Posterior vena cava (tissue), 2 donors: ENCODE measurements at regions not wholly inside any gene's neighbourhood (a gene's known extent, or its start where the extent isn't known, plus 50 kb on each side); places are given as distances from the start of the nearest gene placed in this dataset.
"Not testable (repeated sequence)": the region's sequence is repeated elsewhere in the genome, so short reads cannot be mapped to it uniquely, and the experiment has no call there.

Experiments used
- DNase-seq: peaks from one replicate; pipeline ENCODE4 v3.0.0-alpha.2; 2020; ENCODE audit warnings: low spot score
- intact Hi-C, 2 donors: fragments of 100-400 bp; cut with DNase I; formaldehyde crosslinking; loops; one replicate each; pipeline versions ENCODE4 v1.14.1 to v1.14.2; 2022 to 2023
- donor health status: DM: yes; HTN: yes; CAD: no.
- donor health status: DM: yes; HTN: yes; CAD: no.

DNA sequence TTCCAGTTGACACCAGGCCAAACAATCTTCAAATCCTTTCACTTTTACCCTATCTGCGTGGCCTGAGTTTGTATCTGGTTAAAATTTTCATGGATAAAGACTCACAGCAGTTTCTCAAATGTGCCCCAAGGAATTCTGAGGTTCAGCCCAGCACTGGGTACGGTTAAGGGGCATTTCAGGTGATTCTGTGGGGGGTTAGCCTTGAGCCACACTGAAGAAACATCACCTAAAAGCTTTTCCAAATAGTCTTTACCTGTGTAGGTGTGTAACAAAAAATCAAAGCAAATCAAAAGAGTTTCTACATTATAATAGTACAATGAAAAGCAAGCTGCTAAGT is 83.8 kb upstream of the DNAJC1 start:
- intact Hi-C loops, result no loop called here
- no peak for DNase-seq

DNA sequence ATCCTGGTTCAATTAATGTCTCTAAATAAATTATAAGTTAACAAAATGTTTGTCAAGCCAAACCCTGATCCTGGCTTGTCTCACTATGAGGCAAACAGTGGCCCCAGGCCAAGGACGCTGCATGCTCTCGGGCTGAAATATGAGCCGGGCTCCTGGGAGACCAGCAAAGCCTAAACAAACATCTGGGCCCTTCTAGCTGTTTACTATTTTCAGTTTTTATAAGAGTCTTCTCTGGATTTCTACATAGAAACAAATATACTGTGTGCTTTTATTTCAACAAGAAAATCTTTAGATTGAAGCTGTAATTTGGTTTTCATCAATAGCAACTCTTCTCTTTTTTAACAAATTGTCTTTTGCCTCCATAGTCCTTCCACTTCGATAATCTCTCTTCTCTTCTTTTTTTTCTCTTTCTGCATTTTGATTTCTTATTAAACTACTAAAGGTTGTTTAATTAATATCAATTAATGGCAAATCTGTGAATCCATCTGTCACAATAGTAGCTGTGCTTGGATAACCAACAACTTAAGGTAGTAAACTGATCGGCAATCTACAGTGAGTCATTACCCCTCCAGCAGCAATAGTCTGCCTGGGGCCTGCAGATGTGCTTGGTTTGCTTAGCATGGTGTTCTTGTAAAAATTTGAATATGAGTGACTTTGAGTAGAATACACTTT is 83.3 kb upstream of the DNAJC1 start:
- peak; percentile 91 for DNase-seq
- intact Hi-C loops, result no loop called here

DNA sequence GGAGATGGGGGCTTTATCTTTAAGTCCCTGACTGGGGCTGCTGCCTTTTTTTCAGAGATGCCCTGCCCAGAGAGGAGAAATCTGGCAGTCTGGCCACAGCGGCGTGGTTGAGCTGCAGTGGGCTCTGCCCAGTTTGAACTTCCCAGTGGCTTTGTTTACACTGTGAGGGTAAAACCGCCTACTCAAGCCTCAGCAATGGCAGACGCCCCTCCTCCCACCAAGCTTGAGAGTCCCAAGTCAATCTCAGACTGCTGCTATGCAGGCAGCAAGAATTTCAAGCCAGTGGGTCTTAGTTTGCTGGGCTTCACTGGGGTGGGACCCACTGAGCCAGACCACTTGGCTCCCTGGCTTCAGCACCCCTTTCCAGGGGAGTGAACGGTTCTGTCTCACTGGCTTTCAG is 76.4 kb upstream of the DNAJC1 start:
- DNase-seq, intact Hi-C loops: not testable (repeated sequence)

DNA sequence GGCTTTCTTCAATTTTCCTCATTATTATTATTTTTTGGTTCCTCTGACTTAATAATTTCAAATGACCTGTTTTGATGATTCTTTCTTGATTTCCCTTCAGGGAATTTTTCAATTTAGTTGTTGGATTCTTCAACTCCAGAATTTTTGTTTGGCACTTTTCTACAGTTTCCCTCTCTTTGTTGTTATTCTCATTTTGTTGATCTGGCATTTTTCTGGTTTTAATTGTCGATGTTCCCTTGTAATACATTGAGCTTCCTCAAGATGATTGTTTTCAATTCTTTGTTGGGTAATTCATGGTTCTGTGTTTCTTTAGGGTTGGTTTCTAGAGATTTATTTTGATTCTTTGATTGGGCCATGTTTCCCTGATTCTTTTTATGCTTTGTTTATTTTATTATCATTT is 67.8 kb upstream of the DNAJC1 start:
- DNase-seq, result no peak
- intact Hi-C loops, result no loop called here

DNA sequence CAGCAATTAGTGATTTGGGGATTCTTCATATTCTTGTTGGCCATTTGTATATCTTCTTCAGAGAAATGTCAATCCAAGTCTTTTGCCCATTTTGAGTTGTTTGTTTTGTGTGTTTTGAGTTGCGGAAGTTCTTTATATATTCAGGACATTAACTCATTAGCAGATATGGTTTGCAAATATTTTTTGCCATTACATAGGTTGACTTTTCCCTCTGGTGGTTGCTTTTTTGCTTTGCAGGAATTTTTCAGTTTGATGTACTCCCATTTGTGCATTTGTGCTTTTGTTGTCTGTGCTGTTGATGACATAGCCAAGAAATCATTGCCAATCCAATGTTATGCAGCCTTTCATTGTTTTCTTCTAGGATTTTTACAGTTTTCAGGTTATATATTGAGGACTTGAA is 63.6 kb upstream of the DNAJC1 start:
- intact Hi-C loops, result no loop called here
- DNase-seq, result no peak

DNA sequence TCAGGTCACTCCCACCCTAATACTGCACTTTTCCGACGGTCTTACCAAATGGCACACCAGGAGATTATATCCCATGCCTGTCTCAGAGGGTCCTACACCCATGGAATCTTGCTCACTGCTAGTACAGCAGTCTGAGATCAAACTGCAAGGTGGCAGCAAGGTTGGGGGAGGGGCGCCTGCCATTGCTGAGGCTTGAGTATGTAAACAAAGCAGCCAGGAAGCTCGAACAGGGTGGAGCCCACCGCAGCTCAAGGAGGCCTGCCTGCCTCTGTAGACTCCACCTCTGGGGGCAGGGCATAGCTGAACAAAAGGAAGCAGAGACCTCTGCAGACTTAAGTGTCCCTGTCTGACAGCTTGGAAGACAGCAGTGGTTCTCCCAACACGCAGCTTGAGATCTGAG is 57.5 kb upstream of the DNAJC1 start:
- intact Hi-C loops, DNase-seq: not testable (repeated sequence)

DNA sequence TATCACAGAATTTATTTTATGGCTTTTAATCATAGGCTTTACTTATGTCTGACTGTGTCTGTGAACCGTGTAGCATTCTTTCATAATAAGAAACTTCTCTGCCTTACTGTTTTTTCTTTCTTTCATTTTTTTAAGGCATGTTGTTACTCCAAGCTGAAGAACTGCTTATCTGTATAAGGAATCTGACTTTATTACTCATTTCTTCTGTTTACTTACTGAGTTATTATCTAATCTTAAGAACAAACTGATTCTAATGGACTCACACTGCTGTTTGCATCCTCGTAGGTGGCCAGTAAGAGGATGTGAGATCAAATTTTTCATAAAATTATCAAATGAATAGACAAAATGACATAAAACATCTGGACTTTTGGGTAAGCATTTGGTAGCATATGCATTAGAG is 54.7 kb upstream of the DNAJC1 start:
- intact Hi-C loops, result no loop called here
- no peak for DNase-seq

DNA sequence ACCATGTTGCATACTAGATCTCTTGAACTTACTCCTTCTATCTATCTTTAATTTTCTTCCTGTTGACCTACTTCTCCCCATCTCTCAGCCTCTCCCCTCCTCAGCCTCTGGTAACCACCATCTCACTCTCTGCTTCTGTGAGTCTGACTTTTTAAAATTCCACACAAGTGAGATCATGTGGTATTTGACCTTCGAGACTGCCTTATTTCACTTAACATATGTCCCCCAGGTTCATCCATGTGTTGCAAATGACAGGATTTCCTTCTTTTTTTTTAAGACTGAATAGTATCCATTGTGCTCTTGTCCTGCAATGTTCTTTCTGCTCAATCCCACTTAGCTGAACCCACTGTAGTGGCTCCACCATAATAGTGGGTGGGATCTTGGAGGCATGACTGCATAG is 51.4 kb upstream of the DNAJC1 start:
- intact Hi-C loops, result no loop called here
- no peak for DNase-seq
